HEK293 (cell line): ENCODE measurements at regions not wholly inside any gene's neighbourhood (a gene's known extent, or its start where the extent isn't known, plus 50 kb on each side); places are given as distances from the start of the nearest gene placed in this dataset.

ENCODE experiments used
- CTCF ChIA-PET: fragments of 350-600 bp; formaldehyde crosslinking; extraction: SDS; loops from one replicate; lab custom pipeline; 2021; ENCODE audit warnings: antibody characterized with exemption; lab: Yijun Ruan, JAX
- POLR2A ChIA-PET: fragments of 300-600 bp; formaldehyde crosslinking; extraction: SDS; loops from one replicate; lab custom pipeline; 2020; ENCODE audit warnings: antibody characterized with exemption, inconsistent platforms; lab: Yijun Ruan, JAX
- H3K27ac ChIP-seq: fragments of 200-500 bp; sonication (Bioruptor generic); 2 replicates; pipeline ENCODE4 v1.5.1; 2014; ENCODE audit warnings: low read depth, low read length, control low read depth, inconsistent platforms; ENCODE audit errors: extremely low read depth
- H3K36me3 ChIP-seq, 2 experiments: fragments of 200-500 bp in 1 of 2; sonication (Bioruptor generic) in 1 of 2; 1 replicate in 1 of 2; 2 replicates in 1 of 2; pipeline ENCODE4 v1.5.1; 2014 to 2017; ENCODE audit warnings: inconsistent platforms in 2 of 2, low read length in 2 of 2; ENCODE audit not compliant: control insufficient read depth in 2 of 2, insufficient read depth in 1 of 2
- H3K4me1 ChIP-seq: fragments of 200-500 bp; sonication (Bioruptor generic); 2 replicates; pipeline ENCODE4 v1.5.1; 2014; ENCODE audit warnings: mild to moderate bottlenecking, low read length, inconsistent platforms; ENCODE audit not compliant: control insufficient read depth, insufficient read depth
- H3K4me3 ChIP-seq: 2 replicates; pipeline ENCODE4 v1.5.1; 2011; ENCODE audit warnings: low read depth, mild to moderate bottlenecking, control low read depth, low read length, moderate library complexity
- H3K9me3 ChIP-seq: fragments of 200-500 bp; sonication (Bioruptor generic); 2 replicates; pipeline ENCODE4 v1.5.1; 2014; ENCODE audit warnings: low read depth, low read length, inconsistent platforms; ENCODE audit not compliant: control insufficient read depth, insufficient read depth
- AEBP2 ChIP-seq: fragments of 450-650 bp; formaldehyde crosslinking; IDR thresholded peaks from 2 replicates; pipeline ENCODE4 v1.5.1; 2016; ENCODE audit warnings: missing biosample characterization, missing genetic modification characterization, borderline replicate concordance
- BCL11A ChIP-seq: fragments of 450-650 bp; formaldehyde crosslinking; IDR thresholded peaks from 2 replicates; pipeline ENCODE4 v1.5.1; 2016; ENCODE audit warnings: low read depth, missing biosample characterization, missing genetic modification characterization
- CTCF ChIP-seq: fragments of 450-650 bp; formaldehyde crosslinking; IDR thresholded peaks from 2 replicates; pipeline ENCODE4 v1.5.1; 2016; ENCODE audit warnings: missing biosample characterization, missing genetic modification characterization
- ELK4 ChIP-seq: IDR thresholded peaks from 2 replicates; pipeline ENCODE4 v1.6.1; 2011; ENCODE audit warnings: mild to moderate bottlenecking, low read depth, low read length, borderline replicate concordance
- PRDM1 ChIP-seq: fragments of 450-650 bp; formaldehyde crosslinking; IDR thresholded peaks from 2 replicates; pipeline ENCODE4; 2016; ENCODE audit warnings: missing biosample characterization, missing genetic modification characterization
- RBAK ChIP-seq: fragments of 450-650 bp; formaldehyde crosslinking; IDR thresholded peaks from 2 replicates; pipeline ENCODE4 v1.5.1; 2016; ENCODE audit warnings: missing biosample characterization, missing genetic modification characterization
- REPIN1 ChIP-seq: fragments of 450-650 bp; formaldehyde crosslinking; IDR thresholded peaks from 2 replicates; pipeline ENCODE4 v1.5.1; 2017; ENCODE audit warnings: missing biosample characterization, missing genetic modification characterization, low read depth
- SP3 ChIP-seq: fragments of 450-650 bp; formaldehyde crosslinking; IDR thresholded peaks from 2 replicates; pipeline ENCODE4 v1.5.1; 2016; ENCODE audit warnings: missing biosample characterization, missing genetic modification characterization
- TRIM28 ChIP-seq: IDR thresholded peaks from 2 replicates; pipeline ENCODE4 v1.6.1; 2011; ENCODE audit warnings: low read length, control low read depth, borderline replicate concordance
- YY1 ChIP-seq: fragments of 450-650 bp; formaldehyde crosslinking; IDR thresholded peaks from 2 replicates; pipeline ENCODE4 v1.5.1; 2018; ENCODE audit warnings: missing biosample characterization, missing genetic modification characterization
- ZEB2 ChIP-seq: fragments of 450-650 bp; formaldehyde crosslinking; IDR thresholded peaks from 2 replicates; pipeline ENCODE4 v1.5.1; 2016; ENCODE audit warnings: missing biosample characterization, missing genetic modification characterization
- ZNF112 ChIP-seq: fragments of 450-650 bp; formaldehyde crosslinking; IDR thresholded peaks from 2 replicates; pipeline ENCODE4 v1.5.0; 2017; ENCODE audit warnings: missing biosample characterization, missing genetic modification characterization
- ZNF157 ChIP-seq: fragments of 450-650 bp; formaldehyde crosslinking; IDR thresholded peaks from 2 replicates; pipeline ENCODE4 v1.5.1; 2016; ENCODE audit warnings: missing biosample characterization, missing genetic modification characterization
- ZNF16 ChIP-seq: fragments of 450-650 bp; formaldehyde crosslinking; IDR thresholded peaks from 2 replicates; pipeline ENCODE4 v1.5.1; 2016; ENCODE audit warnings: low read depth, missing biosample characterization, missing genetic modification characterization
- ZNF175 ChIP-seq: fragments of 450-650 bp; formaldehyde crosslinking; IDR thresholded peaks from 2 replicates; pipeline ENCODE4 v1.5.1; 2016; ENCODE audit warnings: missing biosample characterization, missing genetic modification characterization
- ZNF184 ChIP-seq: fragments of 450-650 bp; IDR thresholded peaks from 2 replicates; pipeline ENCODE4 v1.5.1; 2018; ENCODE audit warnings: missing biosample characterization, mild to moderate bottlenecking, missing genetic modification characterization
- ZNF311 ChIP-seq: fragments of 450-650 bp; formaldehyde crosslinking; IDR thresholded peaks from 2 replicates; pipeline ENCODE4 v1.5.1; 2017; ENCODE audit warnings: missing biosample characterization, missing genetic modification characterization, borderline replicate concordance
- ZNF354C ChIP-seq: fragments of 450-650 bp; formaldehyde crosslinking; IDR thresholded peaks from 2 replicates; pipeline ENCODE4 v1.5.1; 2016; ENCODE audit warnings: missing biosample characterization, missing genetic modification characterization, low read depth, borderline replicate concordance
- ZNF416 ChIP-seq: fragments of 450-650 bp; formaldehyde crosslinking; IDR thresholded peaks from 2 replicates; pipeline ENCODE4 v1.5.1; 2016; ENCODE audit warnings: missing biosample characterization, missing genetic modification characterization
- ZNF433 ChIP-seq: fragments of 450-650 bp; formaldehyde crosslinking; IDR thresholded peaks from 2 replicates; pipeline ENCODE4 v1.5.1; 2016; ENCODE audit warnings: missing biosample characterization, missing genetic modification characterization, low read depth
- ZNF555 ChIP-seq: fragments of 450-650 bp; formaldehyde crosslinking; conservative IDR thresholded peaks from 2 replicates; pipeline ENCODE4 v1.5.1; 2017; ENCODE audit warnings: missing biosample characterization, mild to moderate bottlenecking, missing genetic modification characterization, inconsistent platforms
- ZNF654 ChIP-seq: fragments of 450-650 bp; formaldehyde crosslinking; IDR thresholded peaks from 2 replicates; pipeline ENCODE4 v1.5.1; 2016; ENCODE audit warnings: low read depth, missing biosample characterization, missing genetic modification characterization
- ZNF792 ChIP-seq: fragments of 450-650 bp; formaldehyde crosslinking; IDR thresholded peaks from 2 replicates; pipeline ENCODE4 v1.5.1; 2016; ENCODE audit warnings: missing biosample characterization, missing genetic modification characterization
- ZNF843 ChIP-seq: fragments of 450-650 bp; formaldehyde crosslinking; IDR thresholded peaks from 2 replicates; pipeline ENCODE4 v1.5.1; 2016; ENCODE audit warnings: missing biosample characterization, missing genetic modification characterization

GRCh38 chr10:36362257-36362656 lies 720.2 kb upstream of the FZD8 start:
- H3K4me1 ChIP-seq = no peaks in the 10 kb centered on the region
- TF ChIP-seq ZNF184 (no peak), ZNF433 (tag by site-specific recombination) (no peak), SP3 (tag by site-specific recombination) (no peak), ZNF792 (no peak), ZNF555 (tag by site-specific recombination) (no peak), ZNF175 (tag by site-specific recombination) (no peak), ZNF416 (tag by site-specific recombination) (no peak), TRIM28 (no peak)
- H3K27ac ChIP-seq = no peak overlapping the region
- ChIA-PET POLR2A (no interaction called here), CTCF (no interaction called here)
- H3K36me3 ChIP-seq = no peaks in the 10 kb centered on the region
- no peaks in the 10 kb centered on the region for H3K9me3 ChIP-seq
- no peak overlapping the region for H3K4me3 ChIP-seq

DNA sequence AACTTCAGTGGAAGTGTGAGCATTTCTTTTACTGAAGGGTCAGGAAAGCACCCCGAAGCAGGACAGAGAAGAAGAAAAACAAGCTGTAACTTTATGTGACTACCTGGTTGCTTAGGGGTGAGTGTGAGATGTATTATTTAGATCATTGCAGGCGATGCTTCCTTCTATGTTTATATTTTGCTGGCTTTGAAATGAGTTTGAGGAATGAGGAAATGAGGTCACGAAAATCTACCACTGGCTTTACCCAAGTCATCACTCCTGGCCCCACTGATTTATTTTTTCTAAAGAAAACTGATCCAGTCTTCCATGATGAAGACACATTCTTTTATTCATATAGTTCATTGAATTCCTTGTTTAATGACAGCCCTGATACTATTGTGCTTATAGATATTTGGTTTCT lies 716.6 kb upstream of the FZD8 start:
- TF ChIP-seq PRDM1 (tag by site-specific recombination) (no peak), ZNF792 (no peak), ZEB2 (tag by site-specific recombination) (no peak), ZNF654 (tag by site-specific recombination) (no peak), ZNF157 (tag by site-specific recombination) (no peak), YY1 (tag by site-specific recombination) (no peak), ZNF354C (tag by site-specific recombination) (no peak), ZNF112 (no peak), ZNF16 (tag by site-specific recombination) (no peak), BCL11A (tag by site-specific recombination) (no peak), ZNF843 (no peak), RBAK (tag by site-specific recombination) (no peak), CTCF (tag by site-specific recombination) (no peak), ZNF311 (no peak), AEBP2 (tag by site-specific recombination) (no peak), ELK4 (no peak), REPIN1 (no peak), ZNF416 (tag by site-specific recombination) (no peak)
- TF ChIP-seq, all 188 proteins: peak for 0
- Histone ChIP-seq H3K9me3 (no peaks in the 10 kb centered on the region), H3K4me3 (no peak overlapping the region), H3K36me3 (no peaks in the 10 kb centered on the region), H3K27ac (no peak overlapping the region), H3K4me1 (no peaks in the 10 kb centered on the region)
- POLR2A ChIA-PET = no interaction called here
- CTCF ChIA-PET = no interaction called here
